HEK293 (cell line): ENCODE measurements at regions not wholly inside any gene's neighbourhood (a gene's known extent, or its start where the extent isn't known, plus 50 kb on each side); places are given as distances from the start of the nearest gene placed in this dataset.

ENCODE experiments used
- GLIS2 ChIP-seq: fragments of 450-650 bp; formaldehyde crosslinking; IDR thresholded peaks from 2 replicates; pipeline ENCODE4 v1.5.1; 2016; ENCODE audit warnings: missing biosample characterization, missing genetic modification characterization
- INSM2 ChIP-seq: fragments of 450-650 bp; formaldehyde crosslinking; IDR thresholded peaks from 2 replicates; pipeline ENCODE4 v1.5.1; 2016; ENCODE audit warnings: missing biosample characterization, missing genetic modification characterization
- KLF16 ChIP-seq: fragments of 450-650 bp; formaldehyde crosslinking; IDR thresholded peaks from 2 replicates; pipeline ENCODE4 v1.5.1; 2017; ENCODE audit warnings: missing biosample characterization, missing genetic modification characterization
- PRDM10 ChIP-seq: fragments of 450-650 bp; formaldehyde crosslinking; IDR thresholded peaks from 2 replicates; pipeline ENCODE4 v1.5.1; 2016; ENCODE audit warnings: missing biosample characterization, missing genetic modification characterization
- REST ChIP-seq: fragments of 450-650 bp; formaldehyde crosslinking; IDR thresholded peaks from 2 replicates; pipeline ENCODE4 v1.5.1; 2016; ENCODE audit warnings: missing biosample characterization, missing genetic modification characterization
- SP3 ChIP-seq: fragments of 450-650 bp; formaldehyde crosslinking; IDR thresholded peaks from 2 replicates; pipeline ENCODE4 v1.5.1; 2016; ENCODE audit warnings: missing biosample characterization, missing genetic modification characterization
- TRIM28 ChIP-seq: IDR thresholded peaks from 2 replicates; pipeline ENCODE4 v1.6.1; 2011; ENCODE audit warnings: low read length, control low read depth, borderline replicate concordance
- TSHZ1 ChIP-seq: fragments of 450-650 bp; formaldehyde crosslinking; IDR thresholded peaks from 2 replicates; pipeline ENCODE4 v1.5.1; 2016; ENCODE audit warnings: missing biosample characterization, missing genetic modification characterization, borderline replicate concordance
- YY2 ChIP-seq: fragments of 450-650 bp; formaldehyde crosslinking; IDR thresholded peaks from 2 replicates; pipeline ENCODE4 v1.5.1; 2016; ENCODE audit warnings: missing biosample characterization, missing genetic modification characterization
- ZBTB1 ChIP-seq: fragments of 450-650 bp; formaldehyde crosslinking; IDR thresholded peaks from 2 replicates; pipeline ENCODE4 v1.5.1; 2016; ENCODE audit warnings: missing biosample characterization, missing genetic modification characterization
- ZBTB10 ChIP-seq: fragments of 450-650 bp; formaldehyde crosslinking; IDR thresholded peaks from 2 replicates; pipeline ENCODE4 v1.5.1; 2016; ENCODE audit warnings: missing biosample characterization, missing genetic modification characterization
- ZNF155 ChIP-seq: fragments of 450-650 bp; formaldehyde crosslinking; IDR thresholded peaks from 2 replicates; pipeline ENCODE4 v1.5.1; 2016; ENCODE audit warnings: missing biosample characterization, missing genetic modification characterization
- ZNF292 ChIP-seq: fragments of 450-650 bp; formaldehyde crosslinking; IDR thresholded peaks from 2 replicates; pipeline ENCODE4 v1.5.1; 2016; ENCODE audit warnings: low read depth, missing biosample characterization, missing genetic modification characterization, borderline replicate concordance
- ZNF341 ChIP-seq: fragments of 450-650 bp; formaldehyde crosslinking; IDR thresholded peaks from 2 replicates; pipeline ENCODE4; 2016; ENCODE audit warnings: low read depth, missing biosample characterization, missing genetic modification characterization
- ZNF394 ChIP-seq: fragments of 450-650 bp; formaldehyde crosslinking; IDR thresholded peaks from 2 replicates; pipeline ENCODE4 v1.5.1; 2016; ENCODE audit warnings: missing biosample characterization, missing genetic modification characterization, mild to moderate bottlenecking, moderate library complexity, borderline replicate concordance
- ZNF433 ChIP-seq: fragments of 450-650 bp; formaldehyde crosslinking; IDR thresholded peaks from 2 replicates; pipeline ENCODE4 v1.5.1; 2016; ENCODE audit warnings: missing biosample characterization, missing genetic modification characterization, low read depth
- ZNF501 ChIP-seq: fragments of 450-650 bp; formaldehyde crosslinking; IDR thresholded peaks from 2 replicates; pipeline ENCODE4 v1.5.1; 2016; ENCODE audit warnings: missing biosample characterization, missing genetic modification characterization
- ZNF521 ChIP-seq: fragments of 450-650 bp; formaldehyde crosslinking; IDR thresholded peaks from 2 replicates; pipeline ENCODE4 v1.5.1; 2017; ENCODE audit warnings: missing biosample characterization, mild to moderate bottlenecking, missing genetic modification characterization
- ZNF639 ChIP-seq: fragments of 450-650 bp; formaldehyde crosslinking; IDR thresholded peaks from 2 replicates; pipeline ENCODE4 v1.5.1; 2016; ENCODE audit warnings: missing biosample characterization, missing genetic modification characterization
- ZNF654 ChIP-seq: fragments of 450-650 bp; formaldehyde crosslinking; IDR thresholded peaks from 2 replicates; pipeline ENCODE4 v1.5.1; 2016; ENCODE audit warnings: low read depth, missing biosample characterization, missing genetic modification characterization
- ZNF76 ChIP-seq: fragments of 450-650 bp; formaldehyde crosslinking; IDR thresholded peaks from 2 replicates; pipeline ENCODE4; 2016; ENCODE audit warnings: low read depth, missing biosample characterization, missing genetic modification characterization, borderline replicate concordance
- ZNF843 ChIP-seq: fragments of 450-650 bp; formaldehyde crosslinking; IDR thresholded peaks from 2 replicates; pipeline ENCODE4 v1.5.1; 2016; ENCODE audit warnings: missing biosample characterization, missing genetic modification characterization

GRCh38 chr1:232538224-232538942 is 91.5 kb downstream of the SIPA1L2 start (continued):
- TF ChIP-seq ZNF433 (no peak), TRIM28 (0 out of 2 replicates have a peak, but pooled peaks have one; percentile 38), ZBTB10 (tag by site-specific recombination) (peak; percentile 58), ZNF155 (no peak), ZNF639 (tag by site-specific recombination) (no peak), TSHZ1 (tag by site-specific recombination) (0 out of 2 replicates have a peak, but pooled peaks have one; percentile 44), ZNF76 (tag by site-specific recombination) (no peak), ZNF341 (no peak), INSM2 (tag by site-specific recombination) (peak; percentile 75; the same call in 1 of the 2 replicates), SP3 (tag by site-specific recombination) (peak; percentile 31; the same call in 1 of the 2 replicates), ZNF843 (peak; percentile 53; the same call in 1 of the 2 replicates), KLF16 (tag by site-specific recombination) (no peak), REST (tag by site-specific recombination) (no peak; the same call in 1 of the 2 replicates), ZNF521 (tag by site-specific recombination) (no peak), YY2 (tag by site-specific recombination) (no peak), ZNF654 (tag by site-specific recombination) (no peak), ZBTB1 (tag by site-specific recombination) (no peak), ZNF292 (no peak), GLIS2 (tag by site-specific recombination) (no peak), PRDM10 (tag by site-specific recombination) (peak; percentile 33; the same call in 1 of the 2 replicates), ZNF394 (tag by site-specific recombination) (peak; percentile 42; the same call in 1 of the 2 replicates), ZNF501 (tag by site-specific recombination) (no peak; the same call in 1 of the 2 replicates)
